CD4-positive, alpha-beta T cell treated with Interleukin-4 for 1 hour (primary cell): ENCODE measurements at regions not wholly inside any gene's neighbourhood (a gene's known extent, or its start where the extent isn't known, plus 50 kb on each side); places are given as distances from the start of the nearest gene placed in this dataset.

ENCODE experiments used
- DNase-seq, 2 donors: peaks; one replicate each; pipeline ENCODE4 v3.0.0-alpha.2; 2020 to 2022

- no peak for DNase-seq
These were observed 573.5 kb downstream of the BCKDHB start for GRCh38 chr6:80679992-80680391.

- no peak for DNase-seq
These were observed 569.9 kb downstream of the BCKDHB start for GRCh38 chr6:80676386-80676785.

DNA sequence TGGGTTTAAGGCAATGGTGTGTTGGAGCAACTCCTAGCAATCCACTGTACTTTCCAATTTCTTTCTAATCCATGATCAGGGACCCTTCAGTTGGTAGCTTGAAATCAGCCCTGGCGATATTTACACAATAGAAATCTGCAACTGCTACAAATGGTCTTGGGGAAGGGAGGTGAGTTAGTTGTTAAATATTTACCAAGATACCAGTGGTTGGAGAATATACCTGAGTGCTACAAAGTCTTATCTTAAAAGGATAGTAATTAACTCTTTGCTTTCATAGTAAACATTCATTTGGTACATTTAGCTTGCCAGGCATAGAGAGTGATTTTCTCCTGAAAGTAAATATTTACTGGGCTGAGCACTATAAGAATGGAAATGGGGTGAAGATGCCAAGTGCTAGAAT, 568.2 kb downstream of the BCKDHB start:
- no peak for DNase-seq

DNA sequence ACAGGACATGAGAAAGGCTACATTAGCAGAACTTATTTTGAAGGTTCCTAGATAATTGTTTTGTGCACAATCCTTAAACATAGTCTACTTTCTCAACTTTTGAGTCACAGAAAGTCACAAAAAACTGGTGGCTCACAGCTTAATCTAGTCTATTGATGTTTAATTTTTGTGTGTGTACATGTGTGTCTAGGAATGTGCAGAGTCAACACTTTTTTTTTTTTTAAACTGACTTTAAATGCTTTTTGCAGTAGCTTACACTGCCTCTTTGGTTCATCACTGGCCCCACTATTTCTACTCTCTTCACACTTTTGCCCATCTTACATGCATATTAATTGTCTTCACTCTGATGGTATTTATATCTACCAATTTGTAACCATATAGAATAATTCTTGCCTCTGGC, 566.9 kb downstream of the BCKDHB start:
- DNase-seq = no peak

DNA sequence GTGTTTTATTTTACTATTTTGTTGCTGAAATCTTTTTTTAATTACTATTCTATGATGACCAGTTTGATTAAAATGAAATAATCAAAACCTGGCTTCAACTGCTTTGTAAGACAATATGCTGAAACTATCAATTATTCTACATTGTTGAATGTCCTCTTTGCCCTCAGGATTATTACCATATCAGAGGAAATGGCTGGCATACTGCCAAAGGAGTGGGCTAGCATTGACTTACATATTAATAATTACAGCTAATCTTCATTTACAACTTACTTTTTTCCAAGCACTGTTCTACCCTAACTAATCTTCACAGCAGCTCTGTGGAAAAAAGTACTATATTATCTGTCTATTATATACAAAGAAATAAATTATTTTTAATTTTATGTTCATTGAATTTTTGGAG, 560.5 kb downstream of the BCKDHB start:
- no peak for DNase-seq

GRCh38 chr6:80658926-80659325, 552.5 kb downstream of the BCKDHB start:
- no peak for DNase-seq

- no peak for DNase-seq
These were observed 540.7 kb downstream of the BCKDHB start for GRCh38 chr6:80647156-80647555.

DNA sequence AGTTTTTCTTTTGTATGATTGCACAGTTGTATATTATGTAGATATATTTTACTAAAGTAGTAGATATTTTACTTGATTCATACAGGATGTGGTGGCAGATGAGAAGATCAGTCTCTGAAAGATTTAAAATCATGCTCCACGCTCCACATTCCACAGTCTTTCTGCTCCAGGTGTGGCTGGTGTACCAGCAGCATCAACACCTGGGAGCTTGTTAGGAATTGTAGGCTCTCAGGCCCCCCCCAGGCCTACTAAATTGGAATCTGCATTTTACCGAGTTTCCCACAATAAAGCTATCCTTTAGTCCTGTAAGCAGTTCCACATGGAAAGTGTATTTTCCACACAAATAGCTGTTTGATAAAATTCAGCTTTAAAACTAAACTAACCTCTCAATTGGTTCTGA, 537.4 kb downstream of the BCKDHB start:
- DNase-seq = no peak

- DNase-seq = no peak
These were observed 536.0 kb downstream of the BCKDHB start for GRCh38 chr6:80642452-80642851.

DNA sequence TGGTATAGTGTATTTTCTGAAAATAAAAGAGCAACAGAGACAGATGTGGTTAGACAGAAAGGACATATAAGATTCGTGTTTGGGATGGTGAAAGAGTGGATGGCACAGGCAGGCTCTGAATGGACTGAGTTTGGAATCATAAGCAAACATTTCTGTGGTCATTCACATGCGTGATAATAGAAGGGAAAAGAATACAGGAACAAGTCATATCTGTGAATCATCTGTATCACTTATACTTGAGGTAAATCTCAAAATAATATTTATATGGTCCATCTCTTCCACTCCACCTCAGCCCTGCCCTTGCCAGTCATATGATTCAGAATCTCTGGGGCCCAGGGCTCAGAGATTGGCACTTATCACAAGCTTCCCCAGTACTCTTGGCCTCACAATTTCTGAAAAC, 535.1 kb downstream of the BCKDHB start:
- no peak for DNase-seq

GRCh38 chr6:80640176-80640575, 533.7 kb downstream of the BCKDHB start:
- DNase-seq = no peak

GRCh38 chr6:80639181-80639629, 532.7 kb downstream of the BCKDHB start:
- DNase-seq = no peak

DNA sequence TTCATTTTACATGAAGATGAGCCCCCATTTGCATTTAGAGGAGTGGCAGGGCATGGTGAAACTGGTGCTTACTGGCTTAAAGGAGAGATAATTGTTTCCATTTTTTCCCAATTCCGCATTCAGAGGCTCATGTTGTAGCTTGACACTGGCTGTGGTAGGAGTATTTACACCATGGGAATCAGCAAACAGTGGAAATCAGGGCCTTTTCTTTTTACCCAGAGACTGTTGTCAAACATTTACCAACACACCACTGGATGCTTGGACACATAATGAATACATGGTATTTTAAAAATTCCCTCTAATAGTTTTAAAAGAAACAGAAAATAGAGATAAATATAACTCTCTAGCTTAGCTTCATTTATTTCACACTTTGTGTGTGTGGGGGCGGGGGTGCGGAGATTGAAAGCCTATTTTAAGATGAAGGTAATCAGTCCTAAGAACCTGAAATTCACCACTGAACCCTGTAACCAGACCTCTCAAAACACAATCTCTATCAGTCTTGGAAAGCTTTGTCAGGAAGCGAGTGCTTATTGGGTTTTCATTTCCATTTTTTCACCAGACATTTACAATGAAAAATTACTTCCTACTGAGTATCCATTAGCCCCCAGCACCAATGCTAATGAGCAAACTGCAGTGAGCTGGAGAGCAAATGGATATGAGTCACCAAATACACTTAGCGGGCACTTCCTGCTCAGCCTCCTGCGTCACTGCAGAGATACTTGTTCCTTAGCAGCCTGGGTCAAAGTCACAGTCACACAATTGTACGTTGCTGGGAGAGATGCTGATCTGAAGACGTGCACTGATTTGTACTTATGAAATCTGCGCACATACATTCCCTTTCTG, 532.0 kb downstream of the BCKDHB start:
- DNase-seq = peak in 1 of 2 donors; percentile 32

- DNase-seq = no peak
These were observed 530.8 kb downstream of the BCKDHB start for GRCh38 chr6:80637312-80637711.

DNA sequence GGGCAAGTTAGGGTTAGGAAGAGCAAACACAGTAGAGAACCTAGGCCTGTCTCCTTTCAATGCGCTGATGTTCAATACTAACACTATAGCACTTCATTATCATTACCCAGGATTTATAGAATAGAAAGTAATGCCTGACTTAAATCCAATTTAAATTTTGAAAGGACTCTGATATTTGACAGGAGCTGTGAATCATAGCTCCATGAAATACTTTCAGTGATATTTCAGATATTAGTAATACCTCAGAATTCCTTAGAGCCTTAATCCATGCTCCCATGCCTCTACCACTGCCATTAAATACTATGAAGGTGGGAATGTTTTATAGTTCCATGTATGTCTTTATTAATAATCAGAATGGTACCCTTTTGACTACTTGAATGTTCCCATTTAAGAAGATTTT, 530.2 kb downstream of the BCKDHB start:
- DNase-seq = no peak

DNA sequence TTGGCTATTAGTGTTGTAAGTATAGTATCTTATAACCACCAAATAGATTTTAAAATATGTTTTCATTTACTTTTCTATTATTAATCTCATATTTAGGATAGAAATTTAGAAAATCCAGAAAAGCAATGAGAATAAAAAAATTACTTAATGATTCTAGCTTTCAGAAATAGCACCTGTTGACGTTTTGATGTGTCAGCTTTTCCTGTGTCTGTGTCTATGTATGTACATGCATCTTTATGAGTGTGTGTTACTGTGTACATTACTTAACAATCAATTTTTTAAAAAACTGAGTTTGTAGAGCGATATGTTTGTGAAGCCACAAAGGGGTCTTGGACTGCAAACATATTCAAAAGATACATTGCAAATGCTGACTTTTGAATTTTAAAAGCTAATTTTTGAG, 526.9 kb downstream of the BCKDHB start:
- DNase-seq = no peak

- no peak for DNase-seq
These were observed 518.9 kb downstream of the BCKDHB start for GRCh38 chr6:80625405-80625804.

DNA sequence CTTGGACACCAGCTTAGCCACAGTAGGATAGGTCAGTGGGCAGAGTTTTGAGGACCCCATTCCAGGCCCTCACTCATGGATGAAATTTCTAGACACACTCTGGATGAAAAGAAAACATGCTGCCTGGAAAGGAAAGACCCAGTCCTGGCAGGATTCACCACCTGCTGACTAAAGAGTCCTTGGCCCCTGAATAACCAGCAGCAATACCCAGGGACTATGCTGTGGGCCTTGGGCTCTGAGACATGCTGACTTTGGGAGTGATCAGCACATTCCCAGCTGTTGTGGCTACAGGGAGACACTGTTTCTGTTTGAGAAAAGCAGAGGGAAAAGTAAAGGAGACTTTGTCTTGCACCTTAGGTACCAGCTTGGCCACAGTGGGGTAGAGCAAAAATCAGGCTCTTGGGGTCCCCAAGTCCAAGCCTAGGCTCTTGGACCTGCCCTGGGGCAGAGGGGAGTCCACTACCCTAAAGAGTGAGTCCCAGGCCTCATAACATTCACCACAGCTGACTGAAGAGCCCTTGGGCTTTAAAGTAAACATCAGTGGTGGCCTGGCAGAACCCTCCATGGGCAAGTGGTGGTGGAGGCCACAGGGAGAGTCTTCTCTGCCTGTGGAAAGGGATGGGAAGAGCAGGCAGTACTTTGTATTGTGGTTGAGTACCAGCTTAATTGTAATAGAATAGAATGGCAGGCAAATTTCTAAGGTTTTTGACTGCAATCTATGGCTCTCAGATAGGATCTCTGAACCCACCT, 516.8 kb downstream of the BCKDHB start:
- DNase-seq = no peak

- DNase-seq = no peak
These were observed 516.2 kb downstream of the BCKDHB start for GRCh38 chr6:80622641-80623040.

DNA sequence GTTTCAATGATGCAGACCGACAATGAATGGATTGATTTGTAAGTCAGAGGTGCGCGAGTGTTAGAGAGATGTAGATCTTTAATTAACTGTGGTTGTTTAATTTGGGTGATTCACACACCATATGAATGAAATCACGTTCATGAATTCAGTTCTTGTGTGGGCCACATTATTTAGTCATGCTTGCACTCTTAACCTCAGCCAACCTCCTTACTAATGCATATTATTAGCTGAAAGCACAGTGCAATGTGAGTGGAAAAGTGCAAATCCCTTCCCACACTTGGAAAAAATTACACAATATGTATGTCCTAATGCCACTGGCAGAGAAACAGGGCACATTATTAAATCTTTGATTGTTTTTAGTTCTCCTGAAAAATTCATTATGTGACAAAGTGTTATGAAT, 512.5 kb downstream of the BCKDHB start:
- no peak for DNase-seq

GRCh38 chr6:80610846-80611245, 504.4 kb downstream of the BCKDHB start:
- DNase-seq = no peak

DNA sequence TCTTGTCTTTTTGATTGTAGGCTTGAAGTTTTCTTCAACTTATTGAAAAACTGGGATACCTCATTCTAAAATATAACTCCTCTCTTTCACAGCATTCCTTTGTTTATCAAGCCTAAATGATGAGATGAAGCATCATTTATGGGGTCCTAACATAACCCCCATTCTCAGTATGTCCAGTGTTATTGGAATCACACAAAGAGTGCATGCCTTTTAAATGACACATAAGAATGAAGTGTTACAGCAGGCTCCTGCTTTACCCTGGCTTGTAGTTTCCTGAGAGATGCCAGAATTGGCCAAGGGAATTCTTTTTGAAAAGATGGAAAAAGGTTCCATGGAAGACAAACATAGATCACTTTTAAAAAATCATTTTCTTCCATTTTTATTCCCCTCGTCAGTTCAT, 502.4 kb downstream of the BCKDHB start:
- no peak for DNase-seq

DNA sequence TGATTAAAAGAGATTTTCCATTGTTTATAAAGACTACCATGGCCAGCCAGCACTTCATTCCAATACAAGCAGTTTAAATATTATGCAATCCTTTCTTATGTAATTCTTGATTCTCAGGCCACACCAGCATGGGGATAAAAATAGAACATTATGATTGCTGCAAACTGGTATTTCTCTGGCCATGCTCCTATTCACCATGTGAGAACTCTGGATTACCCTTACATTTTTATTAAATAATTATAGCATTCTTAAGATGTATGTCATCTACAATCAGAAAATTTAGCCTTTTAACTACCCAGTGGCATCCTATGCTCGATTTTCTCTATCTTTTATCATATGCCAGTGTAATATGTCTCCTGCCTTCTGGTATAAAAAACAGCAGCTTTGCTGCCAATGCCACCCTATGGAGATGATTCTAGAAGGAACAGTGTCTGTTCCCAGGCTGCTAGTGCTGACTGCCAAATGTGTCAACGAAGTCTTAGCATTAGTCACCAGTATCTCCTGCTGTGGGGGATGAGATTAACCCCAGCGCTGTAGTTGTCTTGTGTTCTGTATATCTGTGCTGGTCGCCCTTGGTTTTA, 501.4 kb downstream of the BCKDHB start:
- DNase-seq = no peak
